DMS 273 treated with DMSO at 0.1 percent for 48 hours (cell line): ENCODE measurements at regions not wholly inside any gene's neighbourhood (a gene's known extent, or its start where the extent isn't known, plus 50 kb on each side); places are given as distances from the start of the nearest gene placed in this dataset.

Source experiments
- DNase-seq: peaks from one replicate; lab custom pipeline; 2025; lab: John Stamatoyannopoulos, UW

DNA sequence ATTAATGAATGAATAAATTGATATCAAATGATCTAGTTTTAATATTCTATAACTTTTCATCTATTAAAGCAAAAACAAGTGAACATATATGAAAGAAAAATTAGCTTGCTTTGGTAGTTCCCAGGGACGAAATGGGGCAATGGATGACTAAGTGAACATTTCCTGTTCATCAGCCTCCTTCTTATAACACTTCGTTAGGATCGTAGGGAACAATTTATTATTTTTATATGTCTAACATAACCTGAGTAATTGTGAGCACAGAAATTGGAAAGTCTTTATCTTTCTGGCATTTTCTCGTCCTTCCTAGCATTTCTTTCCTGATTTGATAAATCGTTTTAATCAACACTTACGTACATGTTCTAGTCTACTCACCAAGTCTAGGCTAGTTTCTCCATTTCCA, 59.1 kb upstream of the PPP1R3C start:
- no peak for DNase-seq

DNA sequence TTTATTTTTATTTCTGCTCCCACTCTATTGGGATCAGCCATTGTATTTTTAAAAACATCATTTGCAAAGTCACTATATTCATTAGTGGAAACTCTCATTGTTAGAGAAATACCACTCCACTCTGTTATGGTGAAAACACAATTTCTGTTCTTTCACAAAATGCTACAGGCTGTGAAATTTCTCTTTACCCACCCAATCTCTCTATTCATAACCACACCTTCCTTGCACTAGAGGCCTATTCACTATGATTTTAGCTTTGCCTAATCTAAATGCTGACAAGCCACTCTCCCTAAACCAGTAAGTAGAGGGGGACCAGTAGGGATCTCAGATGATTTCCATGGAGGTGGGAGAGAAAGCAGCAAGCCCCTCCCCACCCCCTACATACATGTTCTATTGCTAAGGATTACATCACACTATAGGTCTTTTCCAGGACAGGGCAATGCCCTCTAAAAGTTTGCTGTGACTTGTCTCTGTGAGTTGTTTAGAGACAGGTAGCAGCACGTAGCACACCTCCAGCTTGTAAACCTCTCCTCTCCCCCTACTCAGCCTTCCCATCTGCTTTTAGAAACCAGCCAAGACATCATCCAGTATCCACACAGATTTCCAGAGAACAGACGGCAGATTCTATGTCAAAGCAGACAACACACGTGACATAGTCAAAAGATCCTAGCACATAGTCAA, 58.3 kb upstream of the PPP1R3C start:
- DNase-seq = no peak

DNA sequence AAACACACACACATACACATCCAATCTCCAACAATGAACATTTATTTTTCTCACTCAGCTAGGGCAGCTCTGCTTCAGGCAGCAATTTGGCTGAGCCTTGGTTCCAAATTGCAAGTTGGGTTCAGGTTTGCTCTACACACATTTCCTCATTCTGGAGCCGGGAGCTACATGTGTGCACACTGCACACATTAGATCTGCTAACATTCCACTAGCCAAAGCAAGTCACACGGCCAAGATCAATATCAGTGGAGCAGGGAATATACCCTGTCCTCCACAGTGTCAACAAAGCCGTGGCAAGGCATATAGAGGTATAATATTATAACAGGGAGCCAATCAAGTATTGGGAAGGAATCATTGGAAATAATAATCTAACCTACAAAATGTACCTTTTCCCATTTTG, 57.5 kb upstream of the PPP1R3C start:
- DNase-seq = no peak

DNA sequence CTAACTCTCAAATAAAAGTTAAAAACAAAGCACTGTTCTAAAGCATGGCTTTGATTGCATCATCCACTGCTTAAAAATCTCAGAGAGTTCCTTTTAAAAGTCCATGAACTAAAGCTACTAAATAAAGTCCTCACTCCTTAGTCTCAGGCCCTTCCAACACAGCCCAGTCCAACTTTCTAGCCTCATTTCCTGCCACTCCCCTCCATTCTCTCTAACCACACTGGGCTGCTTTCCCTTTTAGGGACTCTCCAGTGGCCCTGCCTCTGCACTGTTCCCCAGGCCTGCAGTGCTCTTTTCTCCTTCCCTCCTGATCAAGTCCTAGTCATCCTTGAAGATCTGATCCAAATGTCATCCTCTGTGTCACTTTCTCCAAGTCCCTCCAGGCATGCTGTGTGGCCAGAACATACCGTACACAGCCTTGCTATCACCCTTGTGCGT, 56.9 kb upstream of the PPP1R3C start:
- no peak for DNase-seq

DNA sequence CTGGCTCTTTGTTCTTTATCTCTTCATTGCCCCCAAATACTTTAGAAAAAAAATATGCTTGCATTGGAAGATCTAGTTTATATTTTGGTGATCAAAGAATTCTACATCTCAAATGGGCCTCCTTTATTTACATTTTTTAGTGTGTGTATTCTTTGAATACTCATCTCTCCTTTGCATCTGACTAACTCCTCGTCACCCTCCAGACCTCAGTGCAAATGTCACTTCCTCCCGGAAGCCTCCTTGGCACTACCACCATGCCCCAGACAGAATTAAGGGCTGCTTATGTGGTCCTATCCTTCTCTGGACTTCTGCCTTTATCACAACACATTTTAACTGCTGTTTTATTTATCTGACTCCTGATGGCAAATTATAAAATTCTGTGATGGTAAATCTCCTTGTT, 52.0 kb upstream of the PPP1R3C start:
- no peak for DNase-seq

DNA sequence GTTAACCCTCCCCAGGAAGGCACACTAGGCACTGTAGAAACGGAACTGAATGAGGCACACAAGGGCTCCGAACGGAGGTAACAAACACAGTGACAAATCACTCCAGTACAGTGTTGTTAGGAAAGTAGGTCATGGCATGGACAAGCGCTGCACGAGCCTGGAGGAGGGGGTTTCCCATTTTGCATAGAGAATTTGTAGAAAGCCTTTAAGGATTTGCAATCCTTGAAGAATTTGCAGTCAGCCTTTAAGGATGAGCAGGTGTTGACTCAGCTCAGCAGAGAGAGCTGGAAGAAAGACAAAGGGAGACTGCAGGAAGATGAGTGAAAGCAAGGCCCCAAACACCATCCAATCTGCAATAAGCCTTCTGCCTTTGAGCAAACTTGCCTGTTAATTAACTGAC, 51.1 kb upstream of the PPP1R3C start:
- no peak for DNase-seq

DNA sequence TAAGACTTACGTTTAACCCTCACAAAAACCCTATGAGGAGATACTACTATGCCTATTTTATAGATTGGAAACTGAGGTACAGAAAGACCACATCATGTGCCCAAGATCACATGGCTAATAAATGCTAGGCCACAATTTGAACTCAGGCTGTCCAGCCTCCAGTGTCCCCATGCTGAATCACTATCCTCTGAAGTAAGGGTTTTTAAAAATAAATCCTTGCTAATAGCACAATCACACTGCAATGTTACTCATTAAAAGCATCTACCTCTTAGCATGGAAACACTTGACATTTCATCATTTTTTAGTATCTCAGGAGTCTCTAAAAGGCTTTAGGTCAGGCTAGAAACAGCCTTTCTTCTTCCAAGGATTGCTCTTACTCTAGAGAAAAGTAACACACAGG, 50.0 kb upstream of the PPP1R3C start:
- no peak for DNase-seq
